GM12873 (cell line): ENCODE measurements at regions not wholly inside any gene's neighbourhood (a gene's known extent, or its start where the extent isn't known, plus 50 kb on each side); places are given as distances from the start of the nearest gene placed in this dataset.

ENCODE experiments used
- CTCF ChIP-seq: IDR thresholded peaks from 2 replicates; pipeline ENCODE4 v1.5.1; 2012; ENCODE audit warnings: low read depth, mild to moderate bottlenecking, moderate library complexity, low read length, control low read depth; ENCODE audit not compliant: insufficient read depth; ENCODE audit errors: missing control alignments

GRCh38 chr5:145708169-145708568 is 127.0 kb downstream of the PRELID2 start:
- TF ChIP-seq CTCF, result no peak

GRCh38 chr5:145704724-145705123 is 130.4 kb downstream of the PRELID2 start:
- TF ChIP-seq CTCF, result no peak

- TF ChIP-seq CTCF, result no peak
These were observed 131.3 kb downstream of the PRELID2 start for GRCh38 chr5:145703856-145704255.

GRCh38 chr5:145701404-145701803 is 133.7 kb downstream of the PRELID2 start:
- TF ChIP-seq CTCF, result no peak

GRCh38 chr5:145699846-145700245 is 135.3 kb downstream of the PRELID2 start:
- TF ChIP-seq CTCF, result no peak

- TF ChIP-seq CTCF, result peak; percentile 79
These were observed 137.7 kb downstream of the PRELID2 start for GRCh38 chr5:145697251-145697990.

GRCh38 chr5:145689235-145689634 is 145.9 kb downstream of the PRELID2 start:
- no peak for TF ChIP-seq CTCF
